COLO668 (cell line): ENCODE measurements at regions not wholly inside any gene's neighbourhood (a gene's known extent, or its start where the extent isn't known, plus 50 kb on each side); places are given as distances from the start of the nearest gene placed in this dataset.

Source experiments
- DNase-seq: peaks from one replicate; lab custom pipeline; 2025; ENCODE audit not compliant: unreplicated experiment; lab: John Stamatoyannopoulos, UW

DNA sequence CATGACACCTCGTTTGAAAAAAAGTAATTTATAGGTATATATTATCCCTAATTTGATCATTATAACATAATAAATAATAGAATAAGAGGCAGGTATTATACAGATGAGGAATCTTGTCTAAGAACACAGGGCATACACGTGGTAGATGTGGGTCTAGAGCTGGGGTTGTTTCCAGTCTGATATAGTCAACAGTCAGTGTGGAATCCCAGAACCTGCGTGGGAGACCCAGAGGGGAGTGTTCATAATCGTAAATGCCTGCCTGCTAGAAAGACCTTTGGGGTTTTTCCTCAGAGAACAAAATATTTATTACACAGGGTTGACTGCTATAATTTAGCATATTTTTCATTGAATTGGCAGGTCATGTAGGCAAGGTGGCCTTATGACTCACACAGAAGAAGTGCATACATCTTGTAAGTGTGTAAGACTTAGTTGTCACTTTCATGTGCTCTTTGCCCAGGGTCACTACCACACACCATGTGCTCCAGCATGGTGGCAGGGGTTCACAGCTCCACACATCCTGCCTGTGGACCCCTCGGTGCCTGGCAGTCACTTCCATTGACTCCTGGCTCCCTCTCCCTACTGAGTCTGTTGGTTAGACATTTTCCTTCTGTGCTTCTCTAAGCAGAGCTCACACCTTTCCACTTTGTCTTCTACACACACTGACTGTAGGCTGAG is 94.9 kb upstream of the IKZF1 start:
- DNase-seq = no peak

DNA sequence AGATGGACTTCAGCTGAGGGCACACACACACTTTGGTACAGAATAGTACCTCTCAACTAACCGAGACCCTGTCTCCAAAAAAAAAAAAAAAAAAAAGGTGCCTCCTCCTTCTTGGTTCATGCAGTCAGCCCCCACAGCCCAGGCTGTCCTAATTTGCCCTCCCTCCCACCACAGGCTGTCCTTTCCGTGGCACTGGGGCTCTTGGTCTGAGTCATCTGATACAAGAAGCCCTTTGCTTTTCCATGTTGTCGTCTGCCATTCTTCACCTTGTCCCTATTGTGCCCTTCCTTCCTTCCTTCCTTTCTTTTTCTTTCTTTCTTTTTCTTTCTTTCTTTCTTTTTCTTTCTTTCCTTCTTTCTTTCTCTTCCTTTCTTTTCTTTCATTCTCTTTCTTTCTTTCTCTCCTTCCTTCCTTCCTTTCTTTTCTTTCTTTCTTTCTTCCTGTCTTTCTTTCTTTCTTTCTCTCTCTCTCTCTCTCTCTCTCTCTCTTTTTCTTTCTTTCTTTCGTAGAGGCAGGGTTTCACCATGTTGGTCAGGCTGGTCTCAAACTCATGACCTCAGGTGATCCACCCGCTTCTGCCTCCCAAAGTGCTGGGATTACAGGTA is 96.0 kb upstream of the IKZF1 start:
- DNase-seq = no peak

DNA sequence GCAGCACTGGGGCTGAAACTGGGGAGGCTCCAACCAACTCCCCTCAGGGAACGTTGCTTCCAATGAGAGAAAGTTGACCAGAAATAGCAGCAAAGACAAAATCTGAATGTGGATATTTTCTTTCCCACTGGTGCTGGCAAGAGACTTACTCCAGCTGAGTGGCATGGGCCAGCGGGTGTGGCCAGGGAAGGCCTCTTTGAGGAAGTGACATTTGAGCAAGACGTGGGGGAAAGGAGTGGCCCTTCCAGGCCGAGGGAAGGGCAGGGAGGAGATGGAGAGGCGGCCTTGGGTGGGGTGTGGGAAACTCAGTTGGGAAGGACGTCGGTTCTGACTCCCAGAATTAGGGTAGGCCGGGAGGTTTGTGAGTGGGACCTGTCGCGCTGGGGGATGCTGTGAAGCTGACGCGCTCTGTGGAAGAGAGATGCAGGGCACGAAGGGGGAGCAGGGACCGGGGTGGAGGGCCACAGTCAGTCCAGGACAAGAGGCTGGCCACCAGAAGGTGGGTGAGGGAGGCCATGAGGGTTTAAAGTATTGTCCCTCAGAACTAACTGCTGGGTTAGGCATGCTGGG is 96.7 kb upstream of the IKZF1 start:
- DNase-seq = no peak

DNA sequence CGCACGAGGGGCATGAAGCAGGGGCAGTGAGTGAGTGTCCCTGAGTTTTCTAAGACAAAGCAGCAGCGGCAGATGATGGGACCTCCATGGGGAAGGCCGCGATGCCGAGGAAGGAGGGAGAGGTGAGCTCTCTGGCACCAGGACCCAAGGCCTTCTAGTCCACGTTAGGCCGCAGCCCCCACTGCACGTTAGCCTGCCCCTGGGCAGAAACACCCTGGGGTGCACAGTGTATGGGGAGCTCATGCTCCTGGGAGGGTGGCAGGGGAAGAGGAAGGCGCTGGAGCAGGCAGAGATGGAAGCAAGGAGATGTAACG is 97.3 kb upstream of the IKZF1 start:
- no peak for DNase-seq

DNA sequence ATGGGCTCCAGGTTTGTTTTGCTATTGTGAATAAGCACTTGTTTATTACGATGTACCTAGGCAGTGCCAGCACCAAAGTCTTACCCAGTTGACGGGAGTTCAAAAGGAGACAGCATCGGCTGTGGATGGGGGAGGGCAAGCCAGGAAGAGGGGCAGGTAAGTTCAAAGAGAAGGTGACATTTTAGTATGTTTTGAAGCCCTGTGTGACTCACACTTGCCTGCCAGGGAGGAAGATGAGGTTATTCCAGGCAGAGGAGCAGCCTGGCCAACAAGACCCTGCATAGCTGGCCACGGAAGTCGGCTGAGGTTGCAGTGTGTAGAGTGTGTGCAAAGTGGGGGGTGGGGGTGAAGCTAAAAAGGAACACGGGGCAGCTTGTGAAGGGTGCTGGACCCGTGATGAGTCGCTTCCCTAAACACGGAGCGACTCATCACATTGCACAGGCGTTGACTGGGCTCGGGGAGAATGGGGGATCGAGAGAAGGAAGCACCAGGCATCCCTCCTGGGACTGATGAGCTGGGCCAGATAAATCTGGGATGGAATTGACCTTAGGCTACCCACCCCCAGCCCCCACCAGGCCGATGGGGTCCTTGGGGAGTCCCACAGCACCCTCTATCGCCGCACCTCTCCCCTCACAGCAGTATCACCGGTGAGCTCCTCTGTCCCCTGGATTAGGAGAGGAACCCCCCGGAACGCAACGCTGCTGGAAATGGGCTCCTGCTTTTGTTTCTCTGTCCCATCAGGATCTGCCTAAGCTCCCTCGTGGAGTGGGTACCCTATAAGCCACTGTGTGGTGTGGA is 97.9 kb upstream of the IKZF1 start:
- DNase-seq = no peak

DNA sequence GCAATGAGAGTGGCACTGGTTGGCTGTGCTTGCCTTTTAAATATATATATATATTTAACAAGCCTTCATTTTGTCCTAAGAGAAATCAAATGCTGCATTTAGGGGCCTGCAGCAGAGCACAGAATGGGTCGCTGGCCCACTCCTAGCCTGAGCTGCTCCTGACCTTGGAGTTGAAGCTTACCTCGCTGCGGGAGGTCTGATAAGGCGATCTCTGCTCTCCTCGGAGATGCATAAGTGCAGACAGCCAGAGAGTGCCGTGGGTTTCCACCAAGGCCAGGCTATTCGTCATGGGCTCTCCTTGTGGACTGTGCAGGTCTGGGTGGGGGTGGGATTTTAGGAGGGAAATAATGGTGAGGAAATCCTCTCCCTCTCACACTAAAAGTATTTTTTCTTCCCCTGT is 99.5 kb upstream of the IKZF1 start:
- DNase-seq = no peak

DNA sequence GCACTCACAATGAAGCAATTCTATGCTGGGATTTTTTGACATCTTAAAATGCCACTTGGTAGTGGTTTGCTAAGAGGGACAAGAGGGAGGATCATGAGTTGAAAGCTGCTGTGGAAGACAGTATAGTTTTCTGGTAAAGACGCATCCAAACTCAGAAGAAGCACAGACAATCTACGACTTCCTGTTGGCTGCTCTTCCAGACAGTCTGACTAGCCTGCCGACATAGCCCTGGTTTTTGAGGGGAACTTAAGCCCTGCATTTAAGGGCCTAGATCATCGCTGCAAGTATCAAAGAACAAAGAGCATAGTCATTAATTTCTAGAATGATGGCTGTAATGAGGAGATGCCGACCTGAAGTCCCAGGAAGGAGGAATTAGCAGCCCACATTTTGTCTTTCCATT is 99.9 kb upstream of the IKZF1 start:
- DNase-seq = no peak

DNA sequence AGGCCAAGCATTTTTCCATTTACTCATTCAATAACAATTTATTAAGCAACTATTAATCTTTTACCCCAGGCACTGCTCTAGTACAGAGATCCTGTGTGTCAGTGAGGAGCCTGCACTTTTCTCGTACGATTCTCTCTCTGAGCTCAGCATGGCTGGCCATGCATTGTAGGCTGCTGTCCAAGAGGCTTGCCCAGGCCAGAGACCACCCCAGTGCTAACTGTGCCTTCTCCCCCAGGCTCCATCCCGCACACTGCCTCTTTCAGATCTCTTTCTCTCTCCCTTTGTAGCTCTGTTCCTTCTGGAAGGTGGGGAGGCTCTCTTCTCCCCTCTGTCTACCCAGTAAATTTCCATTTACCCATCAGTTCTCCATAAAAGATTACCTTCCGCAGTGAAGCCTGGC is 101.0 kb upstream of the IKZF1 start:
- no peak for DNase-seq

DNA sequence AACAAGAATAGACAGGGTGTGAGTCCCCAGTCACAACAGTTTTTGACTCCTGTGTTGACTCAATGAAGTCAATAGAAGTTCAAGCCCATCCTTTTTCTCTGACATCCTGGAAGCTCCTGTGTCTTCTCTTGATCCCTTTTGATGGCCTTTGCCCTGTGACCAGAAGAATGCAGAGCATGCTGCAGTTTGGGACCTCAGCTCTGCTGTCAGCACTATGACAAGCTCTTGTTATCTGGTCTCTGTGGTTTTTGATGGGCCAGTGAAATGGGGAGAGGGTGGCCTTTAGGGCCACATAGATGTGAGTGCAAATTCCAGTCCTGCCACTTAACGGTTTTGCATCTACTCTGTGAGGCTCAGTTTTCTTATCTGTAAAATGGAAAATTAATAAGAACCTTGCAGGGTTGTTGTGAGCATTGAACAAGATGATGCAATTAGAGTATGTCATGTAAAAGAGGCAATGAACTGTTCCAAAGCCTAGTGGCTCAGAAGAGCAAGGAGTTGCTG is 102.4 kb upstream of the IKZF1 start:
- DNase-seq = no peak

DNA sequence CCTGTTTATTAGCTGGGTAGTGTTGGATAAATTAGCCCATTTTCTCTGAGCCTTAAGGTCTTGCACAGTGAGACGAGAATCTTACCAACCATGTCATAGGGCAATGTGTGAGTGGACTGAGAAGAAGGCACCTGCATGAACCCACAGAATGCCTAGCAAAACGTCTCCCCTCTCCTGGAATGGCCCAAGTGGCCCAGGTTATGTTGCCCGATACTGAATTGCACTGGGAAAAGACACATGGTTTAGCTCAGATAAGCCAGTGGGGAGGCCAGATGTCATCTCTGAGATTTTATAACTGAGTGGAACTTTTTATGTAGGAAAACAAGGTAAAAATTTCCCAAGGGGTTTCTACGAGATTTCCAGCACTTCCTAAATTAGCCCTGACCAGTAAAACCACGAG is 104.7 kb upstream of the IKZF1 start:
- DNase-seq = no peak

DNA sequence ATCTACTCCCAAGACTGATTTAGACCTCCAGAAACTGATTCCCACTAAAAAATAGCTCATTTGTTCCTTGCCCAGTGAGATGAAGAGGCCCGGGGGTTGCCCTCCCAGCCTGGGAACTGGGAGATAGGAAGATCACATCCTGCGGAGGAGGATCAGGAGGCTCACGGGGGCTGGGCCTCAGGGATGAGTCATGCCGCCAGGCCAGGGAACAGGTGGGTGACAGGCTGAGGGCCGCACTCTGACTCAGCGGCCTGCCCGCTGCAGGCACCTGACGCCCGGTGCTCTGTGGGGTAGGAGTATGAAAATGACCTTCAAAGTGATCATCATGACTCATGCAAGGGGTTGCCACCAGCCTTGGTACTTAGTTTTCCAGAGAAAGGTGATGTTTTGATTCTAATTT is 104.5 kb upstream of the ZPBP start:
- DNase-seq = peak; percentile 84

DNA sequence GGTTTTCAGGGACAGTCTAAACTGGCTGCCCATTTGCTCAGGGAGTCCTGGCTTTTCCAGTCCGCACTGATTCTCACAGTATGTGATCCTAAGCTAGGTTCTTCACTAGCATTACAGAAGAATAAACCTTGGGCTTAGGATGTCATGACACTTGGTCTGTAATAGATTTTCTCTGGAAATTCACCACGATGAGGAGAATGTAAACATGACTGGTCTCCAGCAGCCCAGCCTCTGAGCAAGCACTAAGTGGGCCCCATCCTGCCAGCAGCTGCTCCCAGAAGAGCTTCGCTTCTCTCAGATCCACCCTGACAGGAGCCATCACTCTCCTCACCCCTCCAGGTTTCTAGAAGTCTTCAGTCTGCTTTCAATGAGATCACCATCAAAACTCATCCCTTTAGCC is 103.7 kb upstream of the ZPBP start:
- no peak for DNase-seq

DNA sequence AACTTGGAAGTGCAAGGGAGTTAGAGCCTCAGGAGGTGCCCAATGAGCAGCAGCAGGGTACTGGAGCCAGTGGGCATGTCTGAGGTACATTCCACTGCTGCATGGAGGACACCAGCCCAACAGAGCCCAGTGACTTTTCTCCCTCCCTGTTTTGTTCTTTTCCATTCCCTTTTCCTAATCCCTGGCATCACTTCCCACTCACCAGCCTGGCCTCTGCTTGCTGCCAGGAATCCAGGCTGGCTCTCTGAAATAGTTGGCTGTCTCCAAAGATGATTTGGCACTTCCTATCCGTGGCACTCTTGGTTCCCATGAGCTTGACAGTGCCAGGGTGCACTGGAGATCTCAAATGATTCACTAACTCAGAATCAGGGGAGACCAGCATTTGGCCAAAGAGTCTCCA is 97.7 kb upstream of the ZPBP start:
- no peak for DNase-seq

DNA sequence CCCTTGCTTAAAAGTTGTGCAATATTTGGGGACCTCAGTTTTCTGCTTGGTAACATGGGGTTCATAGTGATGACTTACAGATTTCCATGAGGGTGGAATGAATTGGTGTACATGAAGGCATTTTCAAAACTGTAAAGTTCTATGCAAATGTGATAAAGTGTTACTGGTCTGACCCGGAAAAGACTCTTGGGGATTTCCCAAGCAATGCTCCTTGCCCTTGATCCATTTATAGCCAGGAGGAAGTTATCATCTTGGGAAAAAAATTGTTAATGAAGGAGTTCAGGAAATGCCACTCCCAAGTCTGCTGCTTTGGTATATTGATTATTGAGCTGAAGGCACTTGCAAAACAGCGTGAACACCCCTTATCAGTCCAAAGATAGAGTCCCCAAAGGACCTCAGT is 96.3 kb upstream of the ZPBP start:
- no peak for DNase-seq

DNA sequence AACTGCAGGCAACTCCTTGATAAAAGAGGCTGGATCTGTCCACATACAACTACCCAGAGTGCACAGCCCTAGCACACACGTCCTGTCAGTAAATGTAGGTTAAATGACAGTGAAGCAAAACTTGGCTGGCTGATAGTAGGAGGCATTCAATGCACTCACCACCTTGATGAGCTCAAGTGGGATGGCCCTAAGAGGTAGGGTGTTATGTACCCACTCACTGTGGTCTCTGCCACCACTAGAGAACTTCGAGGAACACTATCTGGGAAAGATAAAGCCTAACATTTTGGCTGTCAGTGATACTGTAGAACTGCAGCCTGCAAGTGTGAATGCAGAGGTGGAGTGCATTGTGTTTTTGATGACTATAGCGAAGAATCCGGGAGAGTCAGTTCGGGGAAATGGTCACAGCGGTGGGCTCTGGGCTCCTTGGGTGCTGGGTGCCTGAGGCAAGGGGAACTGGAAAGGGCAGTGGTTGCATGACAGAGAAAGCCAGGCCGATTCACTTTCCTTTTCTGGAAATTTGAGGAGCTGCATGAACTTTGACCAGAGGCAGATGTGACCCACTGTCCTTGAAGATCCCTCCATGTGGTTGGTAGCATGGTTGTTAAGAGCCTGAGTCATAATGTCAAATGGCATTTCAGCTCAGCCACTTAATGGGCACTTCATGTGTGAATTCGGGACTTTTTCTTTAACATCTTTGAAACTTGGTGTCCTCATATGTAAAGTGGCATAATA is 93.1 kb upstream of the ZPBP start:
- no peak for DNase-seq

DNA sequence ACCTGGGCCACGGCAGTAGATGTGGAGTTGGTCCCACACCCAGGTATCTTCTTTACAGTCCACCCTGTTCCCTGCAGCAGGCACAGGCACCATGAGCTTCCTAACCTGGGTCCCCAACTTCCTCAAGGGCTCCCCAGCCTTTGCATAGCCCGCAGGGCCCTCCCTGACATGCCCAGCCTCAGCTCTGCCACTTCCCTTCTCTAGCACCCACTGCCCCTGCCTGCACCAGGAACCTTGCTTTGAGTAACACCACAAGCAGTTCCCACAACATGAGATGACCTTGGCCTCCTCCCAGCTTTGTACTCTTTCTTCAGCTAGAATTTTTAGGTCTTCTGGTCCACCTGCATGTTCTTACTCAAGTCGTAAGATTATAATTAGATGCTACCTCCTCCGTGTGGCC is 92.2 kb upstream of the ZPBP start:
- DNase-seq = no peak

DNA sequence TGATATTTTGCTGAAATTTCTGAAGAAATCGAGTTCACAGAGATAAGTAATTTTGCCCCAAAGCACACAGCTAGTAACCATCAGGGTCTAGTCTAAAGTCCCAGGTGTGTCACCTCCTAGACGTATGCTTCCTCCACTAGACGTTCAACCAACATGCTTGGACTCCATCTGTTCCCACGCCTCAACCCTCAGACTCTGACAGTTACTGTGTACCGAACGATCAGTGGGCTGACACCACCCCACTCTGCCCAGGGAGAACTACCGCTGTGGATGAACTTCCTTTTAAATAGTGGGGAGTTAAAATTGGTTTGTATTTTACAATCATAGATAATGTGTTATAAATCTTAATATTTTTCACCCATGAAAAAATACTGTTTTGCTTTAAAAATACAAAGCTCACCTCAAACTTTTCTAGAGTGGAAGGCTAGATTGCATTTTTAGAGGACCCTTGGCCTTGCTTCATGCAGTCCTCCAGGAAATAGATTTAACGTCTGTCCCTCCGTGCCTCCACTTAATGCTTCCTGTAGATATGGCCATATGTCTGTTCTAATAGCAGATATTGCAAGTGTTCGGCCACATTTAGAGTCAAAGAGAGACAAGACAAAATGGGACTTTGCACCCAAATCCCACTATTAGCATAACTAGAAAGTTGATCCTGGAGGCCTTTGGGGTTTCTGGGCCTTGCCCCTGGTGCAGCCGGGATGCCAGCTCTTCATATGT is 91.4 kb upstream of the ZPBP start:
- DNase-seq = no peak

DNA sequence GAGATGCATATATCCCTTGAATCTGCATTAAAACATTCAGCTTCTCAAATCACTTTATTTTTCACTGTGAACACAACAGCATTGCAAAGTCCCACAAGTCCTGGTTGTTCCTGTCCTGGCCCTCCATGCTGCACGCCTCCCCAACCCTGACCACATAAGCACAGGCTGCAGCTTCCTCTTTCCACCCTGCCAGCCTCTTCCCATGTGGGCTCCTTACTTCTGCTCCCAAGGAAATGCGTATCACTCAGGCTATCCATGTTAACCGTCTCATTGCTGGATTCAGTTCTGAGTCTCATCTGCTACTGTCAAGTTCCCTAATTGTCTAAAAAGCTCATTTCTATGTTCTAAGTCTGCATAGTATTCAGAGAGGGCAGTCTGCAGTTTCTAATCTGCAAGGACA is 89.7 kb upstream of the ZPBP start:
- no peak for DNase-seq

DNA sequence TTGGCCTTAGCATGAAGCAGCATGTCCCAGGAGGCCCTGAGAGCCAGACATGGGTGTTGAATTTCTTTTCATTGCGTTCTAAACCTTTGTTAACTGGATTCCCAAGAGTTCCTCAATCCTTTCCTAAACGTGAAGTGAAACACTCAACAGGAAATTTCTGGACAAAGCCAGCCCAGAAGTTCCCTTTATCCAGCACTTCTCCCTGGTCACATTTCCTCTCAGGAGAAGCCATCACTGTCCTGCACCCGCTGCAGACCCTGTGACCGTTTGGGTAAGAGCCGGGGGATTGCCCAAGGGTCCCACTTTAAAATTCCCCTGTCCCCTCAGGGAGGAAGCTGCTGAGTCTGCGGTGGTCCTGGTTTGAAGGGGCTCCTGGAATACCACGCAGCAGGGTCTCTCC is 88.0 kb upstream of the ZPBP start:
- no peak for DNase-seq

DNA sequence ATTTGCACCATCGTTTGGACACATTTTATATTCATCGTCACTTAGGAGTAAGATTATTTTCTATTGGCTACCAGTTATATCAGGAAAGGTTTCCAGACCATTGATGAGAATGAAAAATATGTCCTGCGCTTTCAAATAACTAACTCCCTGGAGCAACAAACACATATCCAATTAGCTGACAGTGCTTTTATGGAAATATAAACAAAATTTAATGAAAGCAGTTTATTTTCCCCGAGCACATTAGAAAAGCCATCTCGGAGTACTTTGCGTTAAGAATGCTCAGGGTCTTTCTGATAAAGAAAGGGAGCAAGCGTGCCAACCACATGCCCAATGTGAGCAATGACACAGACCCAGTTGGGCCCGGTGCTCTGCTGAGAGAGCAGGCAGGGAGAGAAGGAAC is 85.1 kb upstream of the ZPBP start:
- no peak for DNase-seq

DNA sequence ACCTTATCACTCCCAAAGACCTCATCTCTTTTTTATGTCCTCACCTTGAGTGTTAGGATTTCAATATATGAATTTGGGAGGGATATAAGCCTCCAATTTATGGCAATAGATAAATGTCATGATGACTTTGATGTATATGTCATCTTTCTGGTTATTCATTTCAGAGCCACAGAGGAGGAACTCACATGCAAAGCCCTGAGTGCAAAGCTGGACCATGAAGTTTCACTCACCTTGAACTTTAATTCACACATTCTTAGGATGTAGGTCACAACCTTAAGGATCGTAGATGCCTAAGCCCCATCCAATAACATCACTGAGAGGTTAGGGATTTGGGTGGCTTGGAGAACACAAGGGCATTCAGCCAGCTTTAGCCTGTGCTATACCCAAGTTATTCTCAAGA is 81.9 kb upstream of the ZPBP start:
- no peak for DNase-seq
